Prostate gland (tissue), 2 donors: ENCODE measurements at regions not wholly inside any gene's neighbourhood (a gene's known extent, or its start where the extent isn't known, plus 50 kb on each side); places are given as distances from the start of the nearest gene placed in this dataset.

Source experiments
- CTCF ChIP-seq, 4 experiments: fragments of 200-600 bp in 2 of 4; fragments of 450-650 bp in 2 of 4; sonication (generic) in 2 of 4; IDR thresholded peaks; 1 replicate in 3 of 4; 2 replicates in 1 of 4; pipeline ENCODE4 v1.5.1; 2016 to 2019; ENCODE audit warnings: antibody characterized with exemption in 4 of 4, mild to moderate bottlenecking in 2 of 4, moderate library complexity in 2 of 4
- POLR2A ChIP-seq: fragments of 450-650 bp; IDR thresholded peaks from one replicate; pipeline ENCODE4 v1.6.1; 2016; ENCODE audit warnings: antibody characterized with exemption, mild to moderate bottlenecking
- POLR2AphosphoS5 ChIP-seq: sonication (generic); formaldehyde crosslinking; IDR thresholded peaks from one replicate; pipeline ENCODE4 v1.6.1; 2017; ENCODE audit warnings: antibody characterized with exemption

GRCh38 chr13:102932331-102932730 lies 86.5 kb downstream of the ERCC5 start:
- no peak for TF ChIP-seq CTCF (IDR thresholded peaks at IDR 0.05)
- TF ChIP-seq POLR2A = no peak
- TF ChIP-seq POLR2AphosphoS5 = no peak
